GM23338 (cell line): ENCODE measurements at regions not wholly inside any gene's neighbourhood (a gene's known extent, or its start where the extent isn't known, plus 50 kb on each side); places are given as distances from the start of the nearest gene placed in this dataset.

Source experiments
- ATAC-seq: fragments of 200-7000 bp; cut with Tn5 transposase; 3 replicates; pipeline ENCODE4 v1.9.1; 2020
- DNase-seq: peaks from one replicate; pipeline ENCODE4 v3.0.0-alpha.2; 2015; ENCODE audit warnings: low spot score
- H2AFZ ChIP-seq: fragments of 200-600 bp; sonication (generic); 2 replicates; pipeline ENCODE4 v1.8.0; 2016; ENCODE audit warnings: antibody characterized with exemption, mild to moderate bottlenecking, moderate library complexity
- H3F3A ChIP-seq: fragments of 200-600 bp; sonication (generic); replicated peaks from 2 replicates; pipeline ENCODE4 v1.8.0; 2017; ENCODE audit warnings: antibody characterized with exemption, mixed run types, low read depth
- H3K27ac ChIP-seq: fragments of 200-600 bp; sonication (generic); 2 replicates; pipeline ENCODE4 v1.6.1; 2016; ENCODE audit warnings: low read depth
- H3K27me3 ChIP-seq: fragments of 200-600 bp; sonication (generic); 2 replicates; pipeline ENCODE4 v1.8.0; 2016; ENCODE audit warnings: mild to moderate bottlenecking, mixed run types, moderate library complexity; ENCODE audit not compliant: insufficient read depth
- H3K36me3 ChIP-seq: fragments of 200-600 bp; sonication (generic); 2 replicates; pipeline ENCODE4 v1.8.0; 2016; ENCODE audit warnings: mild to moderate bottlenecking; ENCODE audit not compliant: insufficient read depth
- H3K4me1 ChIP-seq: fragments of 200-600 bp; sonication (generic); 2 replicates; pipeline ENCODE4 v1.8.0; 2016; ENCODE audit warnings: mild to moderate bottlenecking, moderate library complexity; ENCODE audit not compliant: insufficient read depth
- H3K4me2 ChIP-seq: fragments of 200-600 bp; sonication (generic); 2 replicates; pipeline ENCODE4 v1.7.1; 2017; ENCODE audit warnings: mixed run types
- H3K4me3 ChIP-seq: fragments of 200-600 bp; sonication (generic); 2 replicates; pipeline ENCODE4 v1.6.1; 2016; ENCODE audit warnings: mixed run types
- H3K79me2 ChIP-seq: fragments of 200-600 bp; sonication (generic); replicated peaks from 2 replicates; pipeline ENCODE4 v1.8.0; 2017; ENCODE audit warnings: mild to moderate bottlenecking; ENCODE audit not compliant: insufficient read depth
- H3K9me2 ChIP-seq: fragments of 200-600 bp; sonication (generic); 2 replicates; pipeline ENCODE4 v1.8.0; 2017; ENCODE audit not compliant: insufficient read depth
- H4K20me1 ChIP-seq: fragments of 200-600 bp; sonication (generic); replicated peaks from 2 replicates; pipeline ENCODE4 v1.8.0; 2017; ENCODE audit warnings: mild to moderate bottlenecking; ENCODE audit not compliant: insufficient read depth
- H3K27ac Mint-ChIP-seq: 2 replicates; pipeline ENCODE4 v1.8.0; 2020; ENCODE audit warnings: inconsistent platforms, mild to moderate bottlenecking, moderate library complexity, mixed read lengths
- H3K27me3 Mint-ChIP-seq: 3 replicates; pipeline ENCODE4 v1.8.0; 2022; ENCODE audit warnings: low read depth, mild to moderate bottlenecking, moderate library complexity, mixed read lengths, inconsistent platforms; ENCODE audit not compliant: insufficient read depth, poor library complexity
- H3K36me3 Mint-ChIP-seq: 3 replicates; pipeline ENCODE4 v1.8.0; 2021; ENCODE audit warnings: low read depth, mild to moderate bottlenecking, inconsistent platforms, moderate library complexity, mixed read lengths
- H3K4me1 Mint-ChIP-seq: 3 replicates; pipeline ENCODE4 v1.8.0; 2020; ENCODE audit warnings: mild to moderate bottlenecking, inconsistent platforms, mixed read lengths
- H3K4me3 Mint-ChIP-seq: 3 replicates; pipeline ENCODE4 v1.8.0; 2021; ENCODE audit warnings: moderate library complexity, mild to moderate bottlenecking, inconsistent platforms, mixed read lengths
- H3K9me3 Mint-ChIP-seq: 3 replicates; pipeline ENCODE4 v1.8.0; 2020; ENCODE audit warnings: moderate library complexity, mild to moderate bottlenecking, inconsistent platforms, mixed read lengths
- CREB1 ChIP-seq: fragments of 250-450 bp; sonication (Bioruptor Pico); IDR thresholded peaks from 2 replicates; pipeline ENCODE4 v1.5.0; 2020; ENCODE audit warnings: low read depth, mild to moderate bottlenecking, moderate library complexity
- CTCF ChIP-seq, 2 experiments: fragments of 200-600 bp in 1 of 2; sonication (generic) in 1 of 2; conservative IDR thresholded peaks; 2 replicates each; pipeline versions ENCODE4 v1.5.1 to v1.6.1; 2016 to 2017; ENCODE audit warnings: antibody characterized with exemption in 2 of 2, low read depth in 2 of 2, mild to moderate bottlenecking in 2 of 2, moderate library complexity in 1 of 2
- ETS1 ChIP-seq: IDR thresholded peaks from 2 replicates; pipeline ENCODE4 v1.6.1; 2016; ENCODE audit warnings: antibody characterized with exemption
- EZH2 ChIP-seq: fragments of 200-600 bp; sonication (generic); IDR thresholded peaks from one replicate; pipeline ENCODE4 v1.8.0; 2017; ENCODE audit warnings: antibody characterized with exemption, mild to moderate bottlenecking, low read depth; ENCODE audit not compliant: unreplicated experiment
- EZH2phosphoT487 ChIP-seq: fragments of 200-600 bp; sonication (generic); IDR thresholded peaks from one replicate; pipeline ENCODE4 v1.8.1; 2018; ENCODE audit warnings: antibody characterized with exemption; ENCODE audit not compliant: unreplicated experiment
- JUNB ChIP-seq: IDR thresholded peaks from one replicate; pipeline ENCODE4 v1.6.1; 2016; ENCODE audit warnings: antibody characterized with exemption; ENCODE audit not compliant: unreplicated experiment
- NANOG ChIP-seq: IDR thresholded peaks from 2 replicates; pipeline ENCODE4 v1.6.1; 2016; ENCODE audit warnings: antibody characterized with exemption, borderline replicate concordance
- POLR2AphosphoS5 ChIP-seq: IDR thresholded peaks from 2 replicates; pipeline ENCODE4 v1.6.1; 2016; ENCODE audit warnings: antibody characterized with exemption, low read depth
- REST ChIP-seq: IDR thresholded peaks from one replicate; pipeline ENCODE4 v1.6.1; 2018; ENCODE audit warnings: antibody characterized with exemption; ENCODE audit not compliant: unreplicated experiment
- STAT1 ChIP-seq: IDR thresholded peaks from one replicate; pipeline ENCODE4 v1.6.1; 2016; ENCODE audit warnings: antibody characterized with exemption; ENCODE audit not compliant: unreplicated experiment
- ZNF114 ChIP-seq: fragments of 250-450 bp; sonication (Bioruptor Pico); IDR thresholded peaks from 2 replicates; pipeline ENCODE4 v1.5.0; 2020; ENCODE audit warnings: mild to moderate bottlenecking, moderate library complexity
- ZNF331 ChIP-seq: fragments of 250-450 bp; sonication (Bioruptor Pico); IDR thresholded peaks from 2 replicates; pipeline ENCODE4 v1.5.0; 2020; ENCODE audit warnings: low read depth, mild to moderate bottlenecking, moderate library complexity
- ZNF462 ChIP-seq: fragments of 250-450 bp; sonication (Bioruptor Pico); IDR thresholded peaks from 2 replicates; pipeline ENCODE4 v1.5.0; 2020; ENCODE audit warnings: mild to moderate bottlenecking, moderate library complexity

GRCh38 chr4:128363966-128364365 lies 76.4 kb upstream of the PGRMC2 start:
- no peak for TF ChIP-seq NANOG
- no peak for TF ChIP-seq JUNB
- TF ChIP-seq EZH2phosphoT487 = no peak
- no peak for TF ChIP-seq ZNF114 (CRISPR knock-in tag)
- TF ChIP-seq STAT1 = no peak
- TF ChIP-seq CTCF (conservative IDR thresholded peaks at IDR 0.05; ENCODE audit: low read depth in 2 of 2) = no peak
- no peak for TF ChIP-seq ZNF462 (CRISPR knock-in tag)
- TF ChIP-seq ZNF331 = no peak
- TF ChIP-seq EZH2 = no peak
- no peak for TF ChIP-seq REST
- no peak for TF ChIP-seq POLR2AphosphoS5
- no peak for TF ChIP-seq ETS1
- TF ChIP-seq CREB1 = no peak
- Histone ChIP-seq H3K79me2 (no peaks in the 10 kb centered on the region), H3K36me3 (no peaks in the 10 kb centered on the region; the same call in 1 of the 2 replicates), H3K4me3 (no peak overlapping the region), H3K9me2 (no peaks in the 10 kb centered on the region), H3F3A (no peaks in the 10 kb centered on the region), H4K20me1 (no peaks in the 10 kb centered on the region), H3K4me1 (peaks cover 4% of the 10 kb centered on the region; the same call in 1 of the 2 replicates), H3K27me3 (no peaks in the 10 kb centered on the region), H3K4me2 (no peak overlapping the region), H3K27ac (no peak overlapping the region), H2AFZ (no peak overlapping the region)
- H3K4me3 Mint-ChIP-seq = no peak overlapping the region
- no peak overlapping the region for H3K27ac Mint-ChIP-seq
- H3K27me3 Mint-ChIP-seq = peaks cover 2% of the 10 kb centered on the region
- DNase-seq (no peak), ATAC-seq (no peak)
- H3K9me3 Mint-ChIP-seq = peaks cover 7% of the 10 kb centered on the region
- peaks cover 10% of the 10 kb centered on the region for H3K36me3 Mint-ChIP-seq
- H3K4me1 Mint-ChIP-seq = no peaks in the 10 kb centered on the region
